Caco-2 (cell line): ENCODE measurements at regions not wholly inside any gene's neighbourhood (a gene's known extent, or its start where the extent isn't known, plus 50 kb on each side); places are given as distances from the start of the nearest gene placed in this dataset.

Experiments used
- BruUV-seq: library from RNA; stranded (reverse); fragments of 400-500 nt; replicated peaks from 2 replicates; lab custom pipeline; 2021; lab: Mats Ljungman, UMichigan
- CTCF ChIA-PET: fragments of 300-600 bp; sonication (Branson Sonifier 250); formaldehyde crosslinking; loops from one replicate; lab custom pipeline; 2022; ENCODE audit warnings: antibody characterized with exemption; lab: Charles Lee
- POLR2A ChIA-PET: fragments of 300-600 bp; sonication (Branson Sonifier 250); formaldehyde crosslinking; loops from one replicate; lab custom pipeline; 2022; ENCODE audit warnings: antibody characterized with exemption; lab: Charles Lee
- DNase-seq, 2 experiments: peaks; one replicate each; pipeline versions ENCODE4 v3.0.0 to v3.0.0-alpha.2; 2020 to 2022
- H3K27me3 ChIP-seq: replicated peaks from 2 replicates; pipeline ENCODE4 v1.6.0; 2011; ENCODE audit warnings: low read length; ENCODE audit not compliant: control insufficient read depth, insufficient read depth
- H3K36me3 ChIP-seq: 2 replicates; pipeline ENCODE4 v1.5.1; 2011; ENCODE audit warnings: low read length; ENCODE audit not compliant: control insufficient read depth, insufficient read depth
- H3K4me1 ChIP-seq: fragments of 250-450 bp; sonication (Bioruptor Pico); 2 replicates; pipeline ENCODE4 v1.5.1; 2020; ENCODE audit warnings: mild to moderate bottlenecking
- H3K4me3 ChIP-seq: 2 replicates; pipeline ENCODE4 v1.5.1; 2011; ENCODE audit warnings: low read depth, mild to moderate bottlenecking, control low read depth, low read length
- H3K9me3 ChIP-seq: fragments of 250-450 bp; sonication (Bioruptor Pico); 2 replicates; pipeline ENCODE4 v1.5.1; 2020; ENCODE audit warnings: mild to moderate bottlenecking, moderate library complexity
- H3K27ac Mint-ChIP-seq: one replicate; pipeline ENCODE4 v1.8.0; 2022; ENCODE audit warnings: mixed read lengths; ENCODE audit not compliant: unreplicated experiment
- H3K27me3 Mint-ChIP-seq: one replicate; pipeline ENCODE4 v1.8.0; 2022; ENCODE audit warnings: mixed read lengths; ENCODE audit not compliant: insufficient read depth, unreplicated experiment
- H3K36me3 Mint-ChIP-seq: one replicate; pipeline ENCODE4 v1.8.0; 2022; ENCODE audit warnings: mild to moderate bottlenecking, mixed read lengths; ENCODE audit not compliant: insufficient read depth, unreplicated experiment
- H3K4me1 Mint-ChIP-seq: one replicate; pipeline ENCODE4 v1.8.0; 2022; ENCODE audit warnings: low read depth, mixed read lengths; ENCODE audit not compliant: unreplicated experiment
- H3K4me3 Mint-ChIP-seq: one replicate; pipeline ENCODE4 v1.8.0; 2022; ENCODE audit warnings: mild to moderate bottlenecking, moderate library complexity, mixed read lengths; ENCODE audit not compliant: unreplicated experiment
- H3K9me3 Mint-ChIP-seq: one replicate; pipeline ENCODE4 v1.8.0; 2022; ENCODE audit warnings: mixed read lengths; ENCODE audit not compliant: unreplicated experiment
- CTCF ChIP-seq, 2 experiments: fragments of 200-600 bp in 1 of 2; IDR thresholded peaks; 1 replicate in 1 of 2; 2 replicates in 1 of 2; pipeline versions ENCODE4 v1.5.1 to v1.8.0; 2011 to 2022; ENCODE audit warnings: antibody characterized with exemption in 1 of 2, control low read depth in 1 of 2, inconsistent platforms in 1 of 2, low read depth in 1 of 2, low read length in 1 of 2, mild to moderate bottlenecking in 1 of 2, moderate library complexity in 1 of 2; ENCODE audit not compliant: insufficient read depth in 1 of 2, severe bottlenecking in 1 of 2, unreplicated experiment in 1 of 2
- intact Hi-C: fragments of 100-400 bp; cut with micrococcal nuclease; formaldehyde crosslinking; loops from one replicate; pipeline ENCODE4 v1.10.0; 2022; ENCODE audit not compliant: unreplicated experiment

GRCh38 chr15:46710401-46710960, 1006.8 kb upstream of the SEMA6D start:
- ChIA-PET CTCF (no interaction called here), POLR2A (no interaction called here)
- Mint-ChIP-seq H3K4me3 (no peak overlapping the region), H3K27ac (no peak overlapping the region), H3K4me1 (no peaks in the 10 kb centered on the region), H3K9me3 (peaks cover 17% of the 10 kb centered on the region), H3K36me3 (no peaks in the 10 kb centered on the region), H3K27me3 (no peaks in the 10 kb centered on the region)
- Histone ChIP-seq H3K4me1 (no peaks in the 10 kb centered on the region), H3K36me3 (no peaks in the 10 kb centered on the region), H3K4me3 (no peak overlapping the region), H3K9me3 (0 out of 2 replicates have a peak, but pooled peaks cover 3% of the 10 kb centered on the region), H3K27me3 (no peaks in the 10 kb centered on the region)
- no TSS peak for BruUV-seq
- no peak for TF ChIP-seq CTCF (IDR thresholded peaks at IDR 0.05; ENCODE audit: insufficient read depth in 1 of 2, low read depth in 1 of 2, low read length in 1 of 2, severe bottlenecking in 1 of 2, unreplicated experiment in 1 of 2)
- no peak for DNase-seq
- intact Hi-C loops = no loop called here

GRCh38 chr15:46713045-46713444, 1004.3 kb upstream of the SEMA6D start:
- Mint-ChIP-seq H3K27me3 (no peaks in the 10 kb centered on the region), H3K36me3 (no peaks in the 10 kb centered on the region), H3K4me1 (no peaks in the 10 kb centered on the region), H3K9me3 (peaks cover 5% of the 10 kb centered on the region), H3K4me3 (no peak overlapping the region), H3K27ac (no peak overlapping the region)
- Histone ChIP-seq H3K4me3 (no peak overlapping the region), H3K4me1 (no peaks in the 10 kb centered on the region), H3K9me3 (no peaks in the 10 kb centered on the region), H3K27me3 (no peaks in the 10 kb centered on the region), H3K36me3 (no peaks in the 10 kb centered on the region)
- no TSS peak for BruUV-seq
- intact Hi-C loops = no loop called here
- POLR2A ChIA-PET = no interaction called here
- TF ChIP-seq CTCF (IDR thresholded peaks at IDR 0.05; ENCODE audit: insufficient read depth in 1 of 2, low read depth in 1 of 2, low read length in 1 of 2, severe bottlenecking in 1 of 2, unreplicated experiment in 1 of 2) = no peak
- CTCF ChIA-PET = no interaction called here
- no peak for DNase-seq

GRCh38 chr15:46714950-46715349, 1002.4 kb upstream of the SEMA6D start:
- Histone ChIP-seq H3K9me3 (no peaks in the 10 kb centered on the region), H3K4me3 (no peak overlapping the region), H3K36me3 (no peaks in the 10 kb centered on the region), H3K27me3 (no peaks in the 10 kb centered on the region), H3K4me1 (no peaks in the 10 kb centered on the region)
- H3K36me3 Mint-ChIP-seq = no peaks in the 10 kb centered on the region
- no peak overlapping the region for H3K4me3 Mint-ChIP-seq
- TF ChIP-seq CTCF (IDR thresholded peaks at IDR 0.05; ENCODE audit: insufficient read depth in 1 of 2, low read depth in 1 of 2, low read length in 1 of 2, severe bottlenecking in 1 of 2, unreplicated experiment in 1 of 2) = no peak
- no peaks in the 10 kb centered on the region for H3K27me3 Mint-ChIP-seq
- H3K9me3 Mint-ChIP-seq = no peaks in the 10 kb centered on the region
- no peak overlapping the region for H3K27ac Mint-ChIP-seq
- no peak for DNase-seq
- ChIA-PET CTCF (no interaction called here), POLR2A (no interaction called here)
- no TSS peak for BruUV-seq
- no peaks in the 10 kb centered on the region for H3K4me1 Mint-ChIP-seq
- intact Hi-C loops = no loop called here
